Activated naive CD4-positive, alpha-beta T cell treated with anti-CD3 and anti-CD28 coated beads, Interleukin-2, amount 10 ng/mL, durations not matched to agents 7 days and 5 days (primary cell): ENCODE measurements at regions not wholly inside any gene's neighbourhood (a gene's known extent, or its start where the extent isn't known, plus 50 kb on each side); places are given as distances from the start of the nearest gene placed in this dataset.
"Not testable (repeated sequence)": the region's sequence is repeated elsewhere in the genome, so short reads cannot be mapped to it uniquely, and the experiment has no call there.

Source experiments
- CTCF ChIA-PET: fragments of 350-600 bp; sonication (Branson Sonifier 250); formaldehyde crosslinking; loops from one replicate; lab custom pipeline; 2021; ENCODE audit warnings: antibody characterized with exemption; lab: Charles Lee
- DNase-seq: peaks from one replicate; pipeline ENCODE4 v3.0.0-alpha.2; 2020
- H3K27ac Mint-ChIP-seq: one replicate; pipeline ENCODE4 v1.8.0; 2021; ENCODE audit warnings: mild to moderate bottlenecking, moderate library complexity, mixed read lengths
- H3K27me3 Mint-ChIP-seq: one replicate; pipeline ENCODE4 v1.8.0; 2021; ENCODE audit warnings: mild to moderate bottlenecking, mixed read lengths
- H3K36me3 Mint-ChIP-seq: one replicate; pipeline ENCODE4 v1.8.0; 2021; ENCODE audit warnings: mixed read lengths
- H3K4me1 Mint-ChIP-seq: one replicate; pipeline ENCODE4 v1.8.0; 2021; ENCODE audit warnings: mixed read lengths
- H3K4me3 Mint-ChIP-seq: one replicate; pipeline ENCODE4 v1.8.0; 2021; ENCODE audit warnings: mild to moderate bottlenecking, moderate library complexity, mixed read lengths
- H3K9me3 Mint-ChIP-seq: one replicate; pipeline ENCODE4 v1.8.0; 2021; ENCODE audit warnings: mixed read lengths

DNA sequence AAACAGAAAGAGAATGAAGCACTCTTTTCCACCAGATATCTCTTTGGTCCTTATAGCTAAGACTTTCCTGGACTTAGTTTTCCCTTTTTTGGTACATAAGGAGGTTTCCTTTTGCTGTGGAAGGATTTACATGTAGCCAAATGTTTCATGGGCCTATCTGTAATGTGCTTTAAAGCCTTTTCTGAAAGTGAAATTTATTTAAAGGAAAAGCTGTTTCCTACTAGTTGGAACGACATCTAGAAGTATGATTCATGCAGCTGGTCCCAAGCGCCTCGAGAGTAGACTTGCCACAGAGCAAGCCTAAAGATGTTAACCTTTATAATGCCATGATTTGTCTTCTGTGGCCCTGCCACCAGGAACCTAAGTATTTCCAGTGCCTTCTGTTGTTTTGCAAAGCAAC lies 390.3 kb downstream of the DLEU7 start:
- Mint-ChIP-seq H3K27ac (no peak overlapping the region), H3K4me1 (no peaks in the 10 kb centered on the region), H3K36me3 (no peaks in the 10 kb centered on the region), H3K27me3 (no peaks in the 10 kb centered on the region), H3K4me3 (no peak overlapping the region), H3K9me3 (no peaks in the 10 kb centered on the region)
- CTCF ChIA-PET: no interaction called here
- no peak for DNase-seq

DNA sequence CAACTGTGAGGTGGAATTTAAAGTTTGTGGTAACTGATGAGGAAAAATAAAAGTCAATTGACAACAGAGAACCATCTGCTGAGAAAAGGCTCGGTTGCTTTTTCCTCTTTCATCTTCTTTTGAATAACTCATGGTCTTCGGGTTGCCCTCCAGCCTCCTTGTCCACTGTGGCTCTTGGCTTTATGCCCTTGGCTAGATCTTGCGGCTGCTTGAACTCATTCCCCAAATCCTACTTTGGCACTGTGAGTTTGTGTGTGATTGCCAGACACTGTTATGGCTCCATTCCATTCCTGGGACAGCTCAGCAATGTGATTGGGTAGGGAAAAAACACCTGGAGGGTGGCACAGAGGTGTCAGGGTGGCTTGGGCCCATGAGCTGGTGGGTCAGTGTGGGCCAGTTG lies 387.4 kb downstream of the DLEU7 start:
- Mint-ChIP-seq H3K9me3 (no peaks in the 10 kb centered on the region), H3K4me3 (no peak overlapping the region), H3K27me3 (no peaks in the 10 kb centered on the region), H3K27ac (no peak overlapping the region), H3K4me1 (no peaks in the 10 kb centered on the region), H3K36me3 (no peaks in the 10 kb centered on the region)
- CTCF ChIA-PET: no interaction called here
- no peak for DNase-seq

DNA sequence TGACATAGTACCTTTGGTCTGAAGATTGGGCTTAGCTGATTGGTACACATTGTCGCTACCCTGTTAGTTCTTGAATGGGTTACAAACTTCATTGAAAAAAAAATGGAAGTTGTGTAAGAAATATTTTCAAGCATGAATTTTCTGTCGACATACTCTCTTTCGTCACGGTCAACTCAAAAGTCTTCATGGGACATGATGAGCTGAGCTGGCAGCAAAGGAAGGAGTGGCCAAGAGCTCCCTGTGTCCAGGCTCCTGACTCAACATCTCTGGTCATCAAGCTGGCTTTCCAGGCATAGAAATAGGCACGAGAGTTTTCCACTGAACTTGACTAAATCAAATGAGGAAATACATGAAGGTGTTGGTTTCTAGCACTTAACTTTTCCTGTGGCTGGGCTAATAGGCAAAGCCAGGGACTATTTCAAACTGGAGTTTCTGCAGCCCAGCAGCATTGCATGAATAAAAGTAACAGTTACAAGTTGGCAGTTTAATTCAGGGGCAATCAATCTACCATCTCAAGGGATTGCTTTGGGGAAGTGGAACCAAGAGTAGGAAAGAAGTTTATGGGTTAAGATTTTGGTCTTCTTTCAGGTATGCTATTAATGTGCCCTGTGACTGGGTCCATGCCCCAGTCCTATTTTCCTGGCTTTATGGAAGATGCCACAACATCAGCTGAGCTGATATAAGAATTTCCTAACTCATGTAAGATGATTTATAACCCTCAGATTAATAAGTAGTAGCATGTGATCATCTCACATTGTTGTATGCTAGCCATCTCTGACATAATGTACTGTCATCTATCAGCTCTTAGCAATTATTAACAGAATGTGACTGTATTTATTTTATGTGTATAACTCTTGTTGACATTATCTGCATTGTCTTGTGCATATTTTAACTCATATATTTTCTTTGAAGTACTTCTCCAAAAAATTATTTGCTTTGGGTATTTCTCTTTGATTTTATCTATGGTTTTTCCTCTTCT lies 385.8 kb downstream of the DLEU7 start:
- H3K27me3 Mint-ChIP-seq: no peaks in the 10 kb centered on the region
- no peak overlapping the region for H3K27ac Mint-ChIP-seq
- no peak for DNase-seq
- no peaks in the 10 kb centered on the region for H3K9me3 Mint-ChIP-seq
- H3K36me3 Mint-ChIP-seq: no peaks in the 10 kb centered on the region
- H3K4me3 Mint-ChIP-seq: no peak overlapping the region
- CTCF ChIA-PET: no interaction called here
- H3K4me1 Mint-ChIP-seq: no peaks in the 10 kb centered on the region

DNA sequence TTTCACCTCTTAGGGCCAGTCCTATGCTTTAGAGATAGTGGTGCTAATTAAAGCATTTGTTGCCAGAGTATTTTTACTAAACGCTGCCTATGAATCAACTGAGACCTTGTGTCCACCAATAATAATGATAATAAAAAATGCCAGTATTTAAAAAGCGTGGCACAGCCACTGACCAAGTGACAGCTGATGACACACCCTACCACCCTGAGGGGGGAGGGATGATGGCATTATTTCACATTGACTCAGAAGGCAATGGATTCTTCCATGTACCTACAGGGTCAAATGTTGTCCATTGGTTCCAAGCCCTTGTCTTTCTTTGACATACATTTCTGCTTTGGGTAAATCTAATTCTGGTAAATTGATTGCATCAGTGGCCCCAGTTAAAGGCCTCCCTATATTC lies 384.4 kb downstream of the DLEU7 start:
- Mint-ChIP-seq H3K27me3 (no peaks in the 10 kb centered on the region), H3K9me3 (no peaks in the 10 kb centered on the region), H3K4me3 (no peak overlapping the region), H3K4me1 (no peaks in the 10 kb centered on the region), H3K27ac (no peak overlapping the region), H3K36me3 (no peaks in the 10 kb centered on the region)
- no peak for DNase-seq
- CTCF ChIA-PET: no interaction called here

DNA sequence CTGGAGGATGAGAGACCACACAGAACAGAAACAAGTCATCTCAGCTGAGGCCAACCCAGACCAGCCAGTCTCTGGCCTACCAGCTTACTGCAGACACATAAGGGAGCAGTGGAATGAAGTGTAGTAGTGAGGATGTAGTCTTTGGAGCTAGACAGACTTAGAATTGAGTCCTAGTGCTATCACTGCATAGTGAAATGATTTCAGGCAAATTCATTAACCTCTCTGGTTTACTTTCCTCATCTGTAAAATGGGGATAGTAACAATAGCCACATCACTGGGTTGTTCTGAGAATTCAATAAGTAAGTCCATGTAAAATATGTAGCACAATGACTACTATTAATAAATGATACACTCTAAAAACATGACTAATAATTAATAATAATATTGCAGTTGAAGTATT lies 383.8 kb downstream of the DLEU7 start:
- Mint-ChIP-seq H3K27me3 (no peaks in the 10 kb centered on the region), H3K36me3 (no peaks in the 10 kb centered on the region), H3K4me1 (no peaks in the 10 kb centered on the region), H3K4me3 (no peak overlapping the region), H3K27ac (no peak overlapping the region), H3K9me3 (no peaks in the 10 kb centered on the region)
- no peak for DNase-seq
- CTCF ChIA-PET: no interaction called here

DNA sequence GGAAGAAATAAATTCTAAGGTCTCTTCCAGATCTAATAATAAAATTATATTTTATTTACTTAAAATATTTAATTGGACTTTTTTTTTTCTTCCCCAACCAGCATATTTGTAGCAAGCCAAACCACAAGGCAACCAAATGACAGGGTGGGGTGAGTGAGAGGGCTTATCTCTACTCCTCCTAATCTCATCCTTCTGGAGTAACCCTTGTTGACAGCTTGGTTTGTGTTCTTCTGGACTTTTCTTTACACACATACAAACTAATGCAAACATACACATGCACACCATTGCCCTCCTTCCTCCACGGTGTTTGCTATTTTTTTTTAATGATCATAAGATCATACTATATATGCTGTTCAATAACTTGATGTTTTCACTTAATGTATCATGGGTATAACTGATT lies 383.1 kb downstream of the DLEU7 start:
- Mint-ChIP-seq H3K4me3 (no peak overlapping the region), H3K9me3 (no peaks in the 10 kb centered on the region)
- CTCF ChIA-PET: no interaction called here

DNA sequence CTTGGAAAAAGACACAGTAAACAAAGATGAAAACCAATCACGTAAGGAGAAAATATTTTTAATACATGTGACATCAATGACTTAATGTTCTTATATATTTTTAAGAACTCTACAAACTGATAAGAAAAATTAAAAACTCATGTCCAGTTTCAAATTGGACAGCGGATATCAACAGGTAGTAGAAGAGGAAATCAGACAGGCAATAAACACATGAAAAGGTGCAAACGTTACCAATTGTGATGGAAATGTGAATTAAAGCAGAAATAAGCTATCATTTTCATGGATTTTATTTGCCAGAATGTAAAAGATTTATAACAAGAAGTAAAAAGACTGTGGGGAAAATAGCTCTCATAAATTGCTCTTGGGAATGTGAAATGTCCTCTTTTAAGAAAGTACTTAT lies 382.3 kb downstream of the DLEU7 start:
- Mint-ChIP-seq H3K4me3 (no peak overlapping the region), H3K36me3 (no peaks in the 10 kb centered on the region), H3K27ac (no peak overlapping the region), H3K9me3 (no peaks in the 10 kb centered on the region), H3K4me1 (no peaks in the 10 kb centered on the region), H3K27me3 (no peaks in the 10 kb centered on the region)
- DNase-seq: no peak
- CTCF ChIA-PET: no interaction called here

More for the DNA sequence above, 383.1 kb downstream of the DLEU7 start:
- DNase-seq: no peak
- Mint-ChIP-seq H3K4me1 (no peaks in the 10 kb centered on the region), H3K27me3 (no peaks in the 10 kb centered on the region), H3K27ac (no peak overlapping the region), H3K36me3 (no peaks in the 10 kb centered on the region)

DNA sequence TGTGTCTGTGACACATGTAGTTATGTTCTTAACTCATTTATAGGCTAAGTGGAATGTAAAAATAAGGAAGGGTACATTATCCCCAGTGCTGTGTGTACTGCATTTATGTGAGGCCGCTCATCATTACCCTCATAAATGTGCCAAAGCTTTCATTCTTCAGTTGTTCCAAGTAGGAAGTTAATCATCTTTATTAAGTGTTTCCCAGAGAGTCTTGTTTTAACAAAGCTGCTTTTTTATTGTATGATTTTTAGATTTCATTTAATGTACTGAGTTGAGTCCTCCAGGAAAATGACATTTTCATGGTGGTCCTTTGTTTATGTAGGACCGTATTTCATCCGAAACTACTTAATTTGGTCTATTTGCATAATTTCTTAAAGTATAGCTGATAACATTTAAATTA lies 379.8 kb downstream of the DLEU7 start:
- no peaks in the 10 kb centered on the region for H3K4me1 Mint-ChIP-seq
- CTCF ChIA-PET: no interaction called here
- no peak overlapping the region for H3K27ac Mint-ChIP-seq
- H3K27me3 Mint-ChIP-seq: no peaks in the 10 kb centered on the region
- H3K9me3 Mint-ChIP-seq: no peaks in the 10 kb centered on the region
- H3K36me3 Mint-ChIP-seq: no peaks in the 10 kb centered on the region
- DNase-seq: no peak
- no peak overlapping the region for H3K4me3 Mint-ChIP-seq

DNA sequence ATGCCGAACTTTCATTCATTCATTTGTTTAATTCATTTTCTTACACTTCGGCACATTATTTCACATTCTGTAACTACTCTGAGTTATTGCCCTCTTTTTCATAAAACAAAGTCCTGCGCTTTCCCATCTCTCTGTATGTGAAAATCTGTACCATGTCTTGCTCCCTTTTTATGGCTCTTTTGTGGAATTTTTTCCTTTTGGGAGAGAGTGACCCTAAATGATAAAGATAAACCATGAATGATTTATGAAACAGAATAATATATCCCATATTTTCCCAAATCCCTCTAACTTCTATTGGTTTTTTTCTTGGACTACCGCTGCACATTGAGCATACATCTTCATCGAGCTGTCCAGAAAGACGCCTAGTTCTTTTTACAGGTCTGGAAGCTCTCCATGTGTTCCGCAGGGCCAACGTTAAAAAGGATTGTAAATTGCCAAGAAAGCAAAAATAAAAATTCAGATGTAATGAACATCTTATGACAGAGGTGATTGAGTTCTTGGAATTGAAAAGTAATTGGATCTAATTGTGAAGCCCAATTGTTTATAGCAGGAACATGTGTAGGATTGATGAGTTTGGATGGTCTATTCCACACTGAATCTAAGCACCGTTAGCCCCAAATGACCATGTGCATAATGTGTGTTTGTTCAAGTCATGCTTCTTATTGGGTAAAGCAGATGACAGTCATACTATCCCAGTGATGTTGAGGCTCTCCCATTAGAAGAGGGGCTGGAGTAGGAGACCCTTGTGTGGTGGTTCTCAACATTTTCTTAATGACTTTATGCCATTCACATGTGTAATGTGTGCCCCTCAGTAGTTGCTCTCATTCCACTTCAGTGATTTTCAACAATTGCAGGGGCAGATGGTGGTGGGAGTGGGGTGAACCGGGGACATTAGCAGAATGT lies 378.9 kb downstream of the DLEU7 start:
- CTCF ChIA-PET: no interaction called here
- H3K27me3 Mint-ChIP-seq: no peaks in the 10 kb centered on the region
- no peaks in the 10 kb centered on the region for H3K4me1 Mint-ChIP-seq
- DNase-seq: no peak
- H3K4me3 Mint-ChIP-seq: no peak overlapping the region
- no peaks in the 10 kb centered on the region for H3K9me3 Mint-ChIP-seq
- H3K36me3 Mint-ChIP-seq: no peaks in the 10 kb centered on the region
- no peak overlapping the region for H3K27ac Mint-ChIP-seq

DNA sequence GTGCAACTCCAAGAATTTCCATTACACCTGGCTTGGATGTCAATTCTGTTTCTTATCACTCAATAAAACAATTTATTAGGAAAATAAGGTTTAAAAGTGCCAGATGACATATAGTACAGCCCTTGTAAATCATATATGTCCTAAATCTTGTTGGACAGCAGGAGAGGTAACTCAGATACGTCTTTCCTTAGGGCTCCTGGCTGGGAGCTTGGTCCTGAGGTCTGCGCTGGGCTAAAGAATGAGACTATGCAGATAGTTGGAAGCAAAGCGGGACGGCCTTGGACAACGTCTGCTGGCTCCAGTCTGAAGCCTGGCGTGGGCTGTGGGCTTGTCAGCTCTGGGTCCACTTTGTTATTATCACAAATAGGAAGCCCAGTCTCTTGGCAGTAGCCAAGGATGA lies 377.0 kb downstream of the DLEU7 start:
- Mint-ChIP-seq H3K4me1 (no peaks in the 10 kb centered on the region), H3K36me3 (no peaks in the 10 kb centered on the region), H3K9me3 (no peaks in the 10 kb centered on the region), H3K27ac (no peak overlapping the region), H3K27me3 (no peaks in the 10 kb centered on the region), H3K4me3 (no peak overlapping the region)
- DNase-seq: no peak
- CTCF ChIA-PET: no interaction called here

DNA sequence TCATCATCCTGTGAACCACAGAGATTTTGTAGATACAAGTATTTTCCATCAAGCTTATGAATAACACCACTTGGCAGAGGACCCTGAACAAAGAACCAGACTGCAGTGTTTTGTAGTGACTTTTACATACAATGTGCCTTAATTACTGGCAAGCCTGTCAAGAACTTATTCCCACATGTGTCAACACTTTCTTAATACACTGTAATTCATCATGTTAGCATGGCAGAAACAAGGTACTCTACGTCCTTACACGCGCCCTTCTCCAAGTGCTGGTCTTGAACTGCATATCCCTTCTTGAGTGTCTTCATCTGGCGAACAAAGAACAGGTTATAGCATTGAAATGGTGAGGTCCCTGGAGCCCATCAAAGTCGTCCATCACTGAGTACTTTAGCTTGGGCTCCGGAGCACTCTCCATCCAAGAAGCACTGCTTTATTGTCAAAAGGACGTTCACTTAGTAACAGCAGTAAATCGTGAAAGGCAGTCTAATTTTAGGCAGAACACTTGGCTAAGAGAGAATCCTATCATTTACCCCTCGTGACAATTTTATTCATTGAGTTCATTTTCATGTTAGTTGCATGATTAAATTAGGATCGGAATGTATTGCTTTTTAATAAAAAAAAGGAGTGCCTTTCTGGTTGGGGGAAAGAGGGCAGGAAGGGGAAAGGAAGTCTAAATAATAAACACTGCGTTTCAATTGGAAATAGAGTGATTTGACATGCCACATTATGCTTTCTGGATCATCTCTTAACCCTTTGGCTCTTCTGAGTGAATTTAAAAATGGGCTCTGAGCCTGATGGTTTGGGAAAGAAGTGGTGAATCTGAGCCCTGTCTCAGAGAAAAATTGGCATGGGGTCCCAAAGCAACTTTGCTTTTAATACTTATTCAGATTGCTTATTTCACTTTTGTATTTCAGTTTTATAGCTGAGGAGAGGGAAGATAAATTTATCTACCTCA lies 376.1 kb downstream of the DLEU7 start:
- Mint-ChIP-seq H3K27me3 (no peaks in the 10 kb centered on the region), H3K27ac (no peak overlapping the region), H3K36me3 (no peaks in the 10 kb centered on the region), H3K9me3 (no peaks in the 10 kb centered on the region), H3K4me1 (no peaks in the 10 kb centered on the region), H3K4me3 (no peak overlapping the region)
- CTCF ChIA-PET: no interaction called here
- no peak for DNase-seq

DNA sequence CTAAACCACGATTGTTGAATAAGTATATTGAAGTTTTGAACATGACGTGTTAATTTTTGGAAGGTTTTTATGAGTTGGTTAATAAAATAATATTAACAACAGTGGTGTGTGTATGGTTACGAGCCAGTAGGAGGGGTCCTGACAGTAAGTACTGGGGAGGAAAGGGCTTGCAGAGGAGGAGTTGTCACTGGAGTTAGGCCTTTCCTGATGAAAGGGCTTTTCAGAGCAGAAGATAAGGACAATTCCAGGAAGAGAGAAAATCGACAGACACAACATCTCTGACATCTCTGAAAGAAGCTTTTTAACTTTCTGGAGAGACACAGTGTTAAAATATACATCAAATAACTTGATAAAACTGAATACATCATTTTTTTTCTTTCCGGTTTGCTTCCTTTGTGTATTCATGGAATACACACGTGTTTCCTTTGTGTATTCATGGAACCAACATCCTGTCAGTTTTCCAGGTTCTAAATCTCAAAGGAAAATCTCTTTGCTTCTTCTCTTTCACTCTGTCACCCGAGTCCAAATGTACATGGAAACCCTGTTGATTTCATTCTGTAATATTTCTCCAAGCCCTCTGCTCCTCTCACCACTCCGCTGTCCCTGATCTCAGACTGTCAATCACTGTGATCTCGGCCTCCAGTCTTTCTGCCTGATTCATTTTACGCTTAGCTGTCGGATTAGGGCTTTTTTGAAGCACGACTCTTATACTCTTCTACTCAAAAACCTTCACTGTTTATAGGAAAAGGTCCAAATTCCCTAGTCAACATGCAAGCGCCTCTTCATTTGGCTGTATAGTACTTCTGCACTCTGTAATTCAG lies 374.4 kb downstream of the DLEU7 start:
- Mint-ChIP-seq H3K4me3 (no peak overlapping the region), H3K27me3 (no peaks in the 10 kb centered on the region), H3K27ac (no peak overlapping the region), H3K4me1 (no peaks in the 10 kb centered on the region), H3K36me3 (no peaks in the 10 kb centered on the region), H3K9me3 (no peaks in the 10 kb centered on the region)
- CTCF ChIA-PET: no interaction called here
- DNase-seq: no peak

DNA sequence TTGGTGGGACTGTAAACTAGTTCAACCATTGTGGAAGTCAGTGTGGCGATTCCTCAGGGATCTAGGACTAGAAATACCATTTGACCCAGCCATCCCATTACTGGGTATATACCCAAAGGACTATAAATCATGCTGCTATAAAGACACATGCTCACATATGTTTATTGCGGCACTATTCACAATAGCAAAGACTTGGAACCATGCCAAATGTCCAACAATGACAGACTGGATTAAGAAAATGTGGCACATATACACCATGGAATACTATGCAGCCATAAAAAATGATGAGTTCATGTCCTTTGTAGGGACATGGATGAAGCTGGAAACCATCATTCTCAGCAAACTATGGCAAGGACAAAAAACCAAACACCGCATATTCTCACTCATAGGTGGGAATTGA lies 370.4 kb downstream of the DLEU7 start:
- H3K27me3 Mint-ChIP-seq, CTCF ChIA-PET, DNase-seq: not testable (repeated sequence)

More for the DNA sequence above, 370.4 kb downstream of the DLEU7 start:
- H3K4me3 Mint-ChIP-seq, H3K36me3 Mint-ChIP-seq, H3K4me1 Mint-ChIP-seq, H3K27ac Mint-ChIP-seq, H3K9me3 Mint-ChIP-seq: not testable (repeated sequence)
